Spleen (tissue), 7 donors: ENCODE measurements at regions not wholly inside any gene's neighbourhood (a gene's known extent, or its start where the extent isn't known, plus 50 kb on each side); places are given as distances from the start of the nearest gene placed in this dataset.

Source experiments
- POLR2A ChIP-seq, 3 donors: fragments of 450-650 bp; IDR thresholded peaks; one replicate each; pipeline ENCODE4 v1.5.1; 2017; ENCODE audit warnings: antibody characterized with exemption in 3 of 3, mild to moderate bottlenecking in 1 of 3
- TF ChIP-seq, protein P1 (sequence below), 11 experiments: fragments of 200-600 bp in 7 of 11; fragments of 450-650 bp in 4 of 11; sonication (generic) in 4 of 11; IDR thresholded peaks in 8 of 11; conservative IDR thresholded peaks in 3 of 11; 1 replicate in 7 of 11; 2 replicates in 4 of 11; pipeline versions ENCODE4 v1.4.0 to v1.8.0; 2016 to 2021; ENCODE audit warnings: antibody characterized with exemption in 11 of 11, inconsistent platforms in 4 of 11, mild to moderate bottlenecking in 1 of 11
- donor health status: DM: no; HTN: no; CAD: no; lungs with moderate emphysema.
- donor health status: DM: no; HTN: no; CAD: no.
- donor health status: DM: no; HTN: no; CAD: no.

GRCh38 chr1:99532276-99532580 is 113.7 kb upstream of the PALMD start:
- TF ChIP-seq, protein P1, sequence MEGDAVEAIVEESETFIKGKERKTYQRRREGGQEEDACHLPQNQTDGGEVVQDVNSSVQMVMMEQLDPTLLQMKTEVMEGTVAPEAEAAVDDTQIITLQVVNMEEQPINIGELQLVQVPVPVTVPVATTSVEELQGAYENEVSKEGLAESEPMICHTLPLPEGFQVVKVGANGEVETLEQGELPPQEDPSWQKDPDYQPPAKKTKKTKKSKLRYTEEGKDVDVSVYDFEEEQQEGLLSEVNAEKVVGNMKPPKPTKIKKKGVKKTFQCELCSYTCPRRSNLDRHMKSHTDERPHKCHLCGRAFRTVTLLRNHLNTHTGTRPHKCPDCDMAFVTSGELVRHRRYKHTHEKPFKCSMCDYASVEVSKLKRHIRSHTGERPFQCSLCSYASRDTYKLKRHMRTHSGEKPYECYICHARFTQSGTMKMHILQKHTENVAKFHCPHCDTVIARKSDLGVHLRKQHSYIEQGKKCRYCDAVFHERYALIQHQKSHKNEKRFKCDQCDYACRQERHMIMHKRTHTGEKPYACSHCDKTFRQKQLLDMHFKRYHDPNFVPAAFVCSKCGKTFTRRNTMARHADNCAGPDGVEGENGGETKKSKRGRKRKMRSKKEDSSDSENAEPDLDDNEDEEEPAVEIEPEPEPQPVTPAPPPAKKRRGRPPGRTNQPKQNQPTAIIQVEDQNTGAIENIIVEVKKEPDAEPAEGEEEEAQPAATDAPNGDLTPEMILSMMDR (IDR thresholded peaks at IDR 0.05 in 8 of 11, conservative IDR thresholded peaks at IDR 0.05 in 3 of 11): no peak
- TF ChIP-seq POLR2A (IDR thresholded peaks at IDR 0.05): no peak
